ENCODE measurements at regions not wholly inside any gene's neighbourhood (a gene's known extent, or its start where the extent isn't known, plus 50 kb on each side); places are given as distances from the start of the nearest gene placed in this dataset.

- TF ChIP-seq CTCF (IDR thresholded peaks at IDR 0.05), result no peak
- TF ChIP-seq POLR2AphosphoS5 (IDR thresholded peaks at IDR 0.05), result no peak
- TF ChIP-seq POLR2A (IDR thresholded peaks at IDR 0.05), result no peak
- no peak for TF ChIP-seq EP300 (IDR thresholded peaks at IDR 0.05)
These were observed 304.5 kb downstream of the CD83 start for GRCh38 chr6:14422061-14422460.

Measured in upper lobe of left lung (tissue), 4 donors.